GM12878 (cell line): ENCODE measurements at regions not wholly inside any gene's neighbourhood (a gene's known extent, or its start where the extent isn't known, plus 50 kb on each side); places are given as distances from the start of the nearest gene placed in this dataset.

ENCODE experiments used
- BACH1 ChIP-seq: fragments of 450-650 bp; IDR thresholded peaks from 2 replicates; pipeline ENCODE4 v1.6.1; 2017; ENCODE audit warnings: mild to moderate bottlenecking, borderline replicate concordance
- CHD1 ChIP-seq: IDR thresholded peaks from 2 replicates; pipeline ENCODE4 v1.6.1; 2012; ENCODE audit warnings: low read depth, low read length, improper control_type of control experiment
- EED ChIP-seq: sonication (generic); IDR thresholded peaks from 2 replicates; pipeline ENCODE4 v1.6.1; 2016; ENCODE audit warnings: antibody characterized with exemption, low read depth
- EZH2 ChIP-seq: IDR thresholded peaks from 2 replicates; pipeline ENCODE4 v1.6.1; 2012; ENCODE audit warnings: low read depth, mild to moderate bottlenecking, control low read depth, inconsistent platforms, low read length, borderline replicate concordance; ENCODE audit not compliant: control insufficient read depth
- GATAD2B ChIP-seq: fragments of 450-650 bp; conservative IDR thresholded peaks from 2 replicates; pipeline ENCODE4 v1.6.1; 2017; ENCODE audit warnings: low read depth, mild to moderate bottlenecking, moderate library complexity
- HDAC6 ChIP-seq: fragments of 200-600 bp; sonication (generic); IDR thresholded peaks from one replicate; pipeline ENCODE4 v1.8.0; 2017; ENCODE audit warnings: antibody characterized with exemption; ENCODE audit not compliant: unreplicated experiment
- HDGF ChIP-seq: fragments of 450-650 bp; IDR thresholded peaks from 2 replicates; pipeline ENCODE4 v1.6.1; 2016; ENCODE audit warnings: antibody characterized with exemption
- IKZF1 ChIP-seq: fragments of 450-650 bp; conservative IDR thresholded peaks from 2 replicates; pipeline ENCODE4 v1.6.1; 2017; ENCODE audit warnings: antibody characterized with exemption, mild to moderate bottlenecking
- KAT2A ChIP-seq: conservative IDR thresholded peaks from 2 replicates; pipeline ENCODE4 v1.6.1; 2011; ENCODE audit warnings: low read depth, low read length; ENCODE audit not compliant: control insufficient read depth
- KLF5 ChIP-seq: fragments of 450-650 bp; IDR thresholded peaks from 2 replicates; pipeline ENCODE4 v1.6.1; 2014; ENCODE audit warnings: mild to moderate bottlenecking; ENCODE audit not compliant: partially characterized antibody
- NR2C1 ChIP-seq: fragments of 450-650 bp; IDR thresholded peaks from 2 replicates; pipeline ENCODE4 v1.6.1; 2017; ENCODE audit warnings: antibody characterized with exemption, mild to moderate bottlenecking, moderate library complexity
- SMAD5 ChIP-seq: IDR thresholded peaks from 2 replicates; pipeline ENCODE4 v1.6.1; 2016; ENCODE audit warnings: antibody characterized with exemption, low read depth
- STAT1 ChIP-seq: fragments of 450-650 bp; conservative IDR thresholded peaks from 2 replicates; pipeline ENCODE4 v1.6.1; 2014; ENCODE audit warnings: antibody characterized with exemption, mild to moderate bottlenecking
- TCF3 ChIP-seq: IDR thresholded peaks from 2 replicates; pipeline ENCODE4 v1.6.1; 2012; ENCODE audit warnings: low read depth, mild to moderate bottlenecking, low read length, borderline replicate concordance; ENCODE audit not compliant: insufficient read depth
- ZBED1 ChIP-seq: IDR thresholded peaks from 2 replicates; pipeline ENCODE4 v1.6.1; 2016; ENCODE audit warnings: borderline replicate concordance
- ZNF207 ChIP-seq: fragments of 450-650 bp; IDR thresholded peaks from 2 replicates; pipeline ENCODE4 v1.6.1; 2014; ENCODE audit warnings: antibody characterized with exemption, mild to moderate bottlenecking, borderline replicate concordance
- ZNF217 ChIP-seq: fragments of 450-650 bp; IDR thresholded peaks from 2 replicates; pipeline ENCODE4 v1.6.1; 2017; ENCODE audit warnings: antibody characterized with exemption, mild to moderate bottlenecking
- ZNF622 ChIP-seq: fragments of 450-650 bp; IDR thresholded peaks from 2 replicates; pipeline ENCODE4 v1.6.1; 2017; ENCODE audit warnings: mild to moderate bottlenecking, inconsistent platforms
- TF ChIP-seq, protein P1 (sequence below): fragments of 450-650 bp; IDR thresholded peaks from 2 replicates; pipeline ENCODE4 v1.6.1; 2016; ENCODE audit warnings: mild to moderate bottlenecking
- TF ChIP-seq, protein P2 (sequence below), 3 experiments: IDR thresholded peaks in 2 of 3; conservative IDR thresholded peaks in 1 of 3; 2 replicates each; pipeline ENCODE4 v1.5.1; 2011; ENCODE audit warnings: low read depth in 3 of 3, low read length in 3 of 3, mild to moderate bottlenecking in 3 of 3, control low read depth in 2 of 3, moderate library complexity in 2 of 3, inconsistent platforms in 1 of 3, mixed read lengths in 1 of 3; ENCODE audit not compliant: control insufficient read depth in 2 of 3, insufficient read depth in 1 of 3; ENCODE audit errors: extremely low read depth in 1 of 3
- TF ChIP-seq, protein P3 (sequence below): fragments of 450-650 bp; IDR thresholded peaks from 2 replicates; pipeline ENCODE4 v1.6.1; 2017; ENCODE audit warnings: low read depth, mild to moderate bottlenecking, moderate library complexity
- TF ChIP-seq, protein P4 (sequence below): IDR thresholded peaks from 2 replicates; pipeline ENCODE4 v1.6.1; 2011; ENCODE audit warnings: borderline replicate concordance, low read depth, mild to moderate bottlenecking, moderate library complexity, low read length; ENCODE audit not compliant: insufficient read depth, poor library complexity, severe bottlenecking
- TF ChIP-seq, protein P5 (sequence below): IDR thresholded peaks from 2 replicates; pipeline ENCODE4 v1.6.1; 2012; ENCODE audit warnings: mild to moderate bottlenecking, low read depth, low read length

DNA sequence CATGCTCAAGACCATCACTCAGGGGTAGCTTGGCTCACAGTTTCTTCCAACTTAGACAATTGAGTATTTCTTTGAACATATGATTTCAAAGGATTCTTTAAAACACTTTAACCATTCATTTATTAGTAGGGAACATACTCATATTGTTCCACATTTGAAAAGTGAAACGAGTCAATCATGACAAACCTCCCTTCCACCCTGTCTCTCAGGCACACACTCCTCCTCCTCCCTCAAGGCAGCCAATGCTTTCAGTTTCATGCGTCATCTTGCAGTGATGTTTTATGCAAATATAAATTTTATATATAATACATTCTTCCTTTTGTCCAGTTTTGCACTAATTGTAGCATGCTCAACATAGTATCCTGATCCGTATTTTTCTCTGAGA, 126.0 kb upstream of the BOD1 start (continued):
- TF ChIP-seq, protein P1, sequence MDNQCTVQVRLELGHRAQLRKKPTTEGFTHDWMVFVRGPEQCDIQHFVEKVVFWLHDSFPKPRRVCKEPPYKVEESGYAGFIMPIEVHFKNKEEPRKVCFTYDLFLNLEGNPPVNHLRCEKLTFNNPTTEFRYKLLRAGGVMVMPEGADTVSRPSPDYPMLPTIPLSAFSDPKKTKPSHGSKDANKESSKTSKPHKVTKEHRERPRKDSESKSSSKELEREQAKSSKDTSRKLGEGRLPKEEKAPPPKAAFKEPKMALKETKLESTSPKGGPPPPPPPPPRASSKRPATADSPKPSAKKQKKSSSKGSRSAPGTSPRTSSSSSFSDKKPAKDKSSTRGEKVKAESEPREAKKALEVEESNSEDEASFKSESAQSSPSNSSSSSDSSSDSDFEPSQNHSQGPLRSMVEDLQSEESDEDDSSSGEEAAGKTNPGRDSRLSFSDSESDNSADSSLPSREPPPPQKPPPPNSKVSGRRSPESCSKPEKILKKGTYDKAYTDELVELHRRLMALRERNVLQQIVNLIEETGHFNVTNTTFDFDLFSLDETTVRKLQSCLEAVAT, result no peak
- no peak for TF ChIP-seq SMAD5
- no peak for TF ChIP-seq NR2C1
- no peak for TF ChIP-seq STAT1
- no peak for TF ChIP-seq EED
- TF ChIP-seq, protein P2, sequence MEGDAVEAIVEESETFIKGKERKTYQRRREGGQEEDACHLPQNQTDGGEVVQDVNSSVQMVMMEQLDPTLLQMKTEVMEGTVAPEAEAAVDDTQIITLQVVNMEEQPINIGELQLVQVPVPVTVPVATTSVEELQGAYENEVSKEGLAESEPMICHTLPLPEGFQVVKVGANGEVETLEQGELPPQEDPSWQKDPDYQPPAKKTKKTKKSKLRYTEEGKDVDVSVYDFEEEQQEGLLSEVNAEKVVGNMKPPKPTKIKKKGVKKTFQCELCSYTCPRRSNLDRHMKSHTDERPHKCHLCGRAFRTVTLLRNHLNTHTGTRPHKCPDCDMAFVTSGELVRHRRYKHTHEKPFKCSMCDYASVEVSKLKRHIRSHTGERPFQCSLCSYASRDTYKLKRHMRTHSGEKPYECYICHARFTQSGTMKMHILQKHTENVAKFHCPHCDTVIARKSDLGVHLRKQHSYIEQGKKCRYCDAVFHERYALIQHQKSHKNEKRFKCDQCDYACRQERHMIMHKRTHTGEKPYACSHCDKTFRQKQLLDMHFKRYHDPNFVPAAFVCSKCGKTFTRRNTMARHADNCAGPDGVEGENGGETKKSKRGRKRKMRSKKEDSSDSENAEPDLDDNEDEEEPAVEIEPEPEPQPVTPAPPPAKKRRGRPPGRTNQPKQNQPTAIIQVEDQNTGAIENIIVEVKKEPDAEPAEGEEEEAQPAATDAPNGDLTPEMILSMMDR (IDR thresholded peaks at IDR 0.05 in 2 of 3, conservative IDR thresholded peaks at IDR 0.05 in 1 of 3; ENCODE audit: control insufficient read depth in 2 of 3, extremely low read depth in 1 of 3, insufficient read depth in 1 of 3, low read depth in 3 of 3, low read length in 3 of 3), result no peak
- TF ChIP-seq KAT2A, result no peak
- no peak for TF ChIP-seq KLF5
- no peak for TF ChIP-seq EZH2
- TF ChIP-seq, protein P3, sequence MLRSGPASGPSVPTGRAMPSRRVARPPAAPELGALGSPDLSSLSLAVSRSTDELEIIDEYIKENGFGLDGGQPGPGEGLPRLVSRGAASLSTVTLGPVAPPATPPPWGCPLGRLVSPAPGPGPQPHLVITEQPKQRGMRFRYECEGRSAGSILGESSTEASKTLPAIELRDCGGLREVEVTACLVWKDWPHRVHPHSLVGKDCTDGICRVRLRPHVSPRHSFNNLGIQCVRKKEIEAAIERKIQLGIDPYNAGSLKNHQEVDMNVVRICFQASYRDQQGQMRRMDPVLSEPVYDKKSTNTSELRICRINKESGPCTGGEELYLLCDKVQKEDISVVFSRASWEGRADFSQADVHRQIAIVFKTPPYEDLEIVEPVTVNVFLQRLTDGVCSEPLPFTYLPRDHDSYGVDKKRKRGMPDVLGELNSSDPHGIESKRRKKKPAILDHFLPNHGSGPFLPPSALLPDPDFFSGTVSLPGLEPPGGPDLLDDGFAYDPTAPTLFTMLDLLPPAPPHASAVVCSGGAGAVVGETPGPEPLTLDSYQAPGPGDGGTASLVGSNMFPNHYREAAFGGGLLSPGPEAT, result peak; percentile 30; the same call in 1 of the 2 replicates
- no peak for TF ChIP-seq BACH1
- no peak for TF ChIP-seq HDAC6
- no peak for TF ChIP-seq ZNF207
- TF ChIP-seq ZBED1, result no peak
- TF ChIP-seq, protein P4, sequence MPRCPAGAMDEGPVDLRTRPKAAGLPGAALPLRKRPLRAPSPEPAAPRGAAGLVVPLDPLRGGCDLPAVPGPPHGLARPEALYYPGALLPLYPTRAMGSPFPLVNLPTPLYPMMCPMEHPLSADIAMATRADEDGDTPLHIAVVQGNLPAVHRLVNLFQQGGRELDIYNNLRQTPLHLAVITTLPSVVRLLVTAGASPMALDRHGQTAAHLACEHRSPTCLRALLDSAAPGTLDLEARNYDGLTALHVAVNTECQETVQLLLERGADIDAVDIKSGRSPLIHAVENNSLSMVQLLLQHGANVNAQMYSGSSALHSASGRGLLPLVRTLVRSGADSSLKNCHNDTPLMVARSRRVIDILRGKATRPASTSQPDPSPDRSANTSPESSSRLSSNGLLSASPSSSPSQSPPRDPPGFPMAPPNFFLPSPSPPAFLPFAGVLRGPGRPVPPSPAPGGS, result no peak
- TF ChIP-seq ZNF217, result no peak
- TF ChIP-seq, protein P5, sequence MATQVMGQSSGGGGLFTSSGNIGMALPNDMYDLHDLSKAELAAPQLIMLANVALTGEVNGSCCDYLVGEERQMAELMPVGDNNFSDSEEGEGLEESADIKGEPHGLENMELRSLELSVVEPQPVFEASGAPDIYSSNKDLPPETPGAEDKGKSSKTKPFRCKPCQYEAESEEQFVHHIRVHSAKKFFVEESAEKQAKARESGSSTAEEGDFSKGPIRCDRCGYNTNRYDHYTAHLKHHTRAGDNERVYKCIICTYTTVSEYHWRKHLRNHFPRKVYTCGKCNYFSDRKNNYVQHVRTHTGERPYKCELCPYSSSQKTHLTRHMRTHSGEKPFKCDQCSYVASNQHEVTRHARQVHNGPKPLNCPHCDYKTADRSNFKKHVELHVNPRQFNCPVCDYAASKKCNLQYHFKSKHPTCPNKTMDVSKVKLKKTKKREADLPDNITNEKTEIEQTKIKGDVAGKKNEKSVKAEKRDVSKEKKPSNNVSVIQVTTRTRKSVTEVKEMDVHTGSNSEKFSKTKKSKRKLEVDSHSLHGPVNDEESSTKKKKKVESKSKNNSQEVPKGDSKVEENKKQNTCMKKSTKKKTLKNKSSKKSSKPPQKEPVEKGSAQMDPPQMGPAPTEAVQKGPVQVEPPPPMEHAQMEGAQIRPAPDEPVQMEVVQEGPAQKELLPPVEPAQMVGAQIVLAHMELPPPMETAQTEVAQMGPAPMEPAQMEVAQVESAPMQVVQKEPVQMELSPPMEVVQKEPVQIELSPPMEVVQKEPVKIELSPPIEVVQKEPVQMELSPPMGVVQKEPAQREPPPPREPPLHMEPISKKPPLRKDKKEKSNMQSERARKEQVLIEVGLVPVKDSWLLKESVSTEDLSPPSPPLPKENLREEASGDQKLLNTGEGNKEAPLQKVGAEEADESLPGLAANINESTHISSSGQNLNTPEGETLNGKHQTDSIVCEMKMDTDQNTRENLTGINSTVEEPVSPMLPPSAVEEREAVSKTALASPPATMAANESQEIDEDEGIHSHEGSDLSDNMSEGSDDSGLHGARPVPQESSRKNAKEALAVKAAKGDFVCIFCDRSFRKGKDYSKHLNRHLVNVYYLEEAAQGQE, result no peak
- TF ChIP-seq IKZF1, result no peak
- TF ChIP-seq ZNF622, result no peak
- no peak for TF ChIP-seq CHD1
- TF ChIP-seq HDGF, result no peak
- 0 out of 2 replicates have a peak, but pooled peaks have one; percentile 2 for TF ChIP-seq TCF3
- no peak for TF ChIP-seq GATAD2B
